ENCODE measurements at regions not wholly inside any gene's neighbourhood (a gene's known extent, or its start where the extent isn't known, plus 50 kb on each side); places are given as distances from the start of the nearest gene placed in this dataset.

GRCh38 chr11:33507356-33507755, 193.3 kb downstream of the C11orf91 start:
- H3K4me3 ChIP-seq (ENCODE audit: low read depth, low read length), result no peak overlapping the region
- DNase-seq (ENCODE audit: low read depth), result no peak
- no peak for TF ChIP-seq CTCF (conservative IDR thresholded peaks at IDR 0.05; ENCODE audit: low read depth, low read length)

- no peak for DNase-seq (ENCODE audit: low read depth)
- TF ChIP-seq CTCF (conservative IDR thresholded peaks at IDR 0.05; ENCODE audit: low read depth, low read length), result no peak
- no peak overlapping the region for H3K4me3 ChIP-seq (ENCODE audit: low read depth, low read length)
These were observed 195.5 kb downstream of the C11orf91 start for GRCh38 chr11:33505093-33505492.

- no peak overlapping the region for H3K4me3 ChIP-seq (ENCODE audit: low read depth, low read length)
- DNase-seq (ENCODE audit: low read depth), result no peak
- TF ChIP-seq CTCF (conservative IDR thresholded peaks at IDR 0.05; ENCODE audit: low read depth, low read length), result no peak
These were observed 199.7 kb downstream of the C11orf91 start for GRCh38 chr11:33500861-33501479.

- no peak overlapping the region for H3K4me3 ChIP-seq (ENCODE audit: low read depth, low read length)
- TF ChIP-seq CTCF (conservative IDR thresholded peaks at IDR 0.05; ENCODE audit: low read depth, low read length), result no peak
- DNase-seq (ENCODE audit: low read depth), result no peak
These were observed 200.3 kb downstream of the C11orf91 start for GRCh38 chr11:33500332-33500731.

- H3K4me3 ChIP-seq (ENCODE audit: low read depth, low read length), result no peak overlapping the region
- no peak for DNase-seq (ENCODE audit: low read depth)
- TF ChIP-seq CTCF (conservative IDR thresholded peaks at IDR 0.05; ENCODE audit: low read depth, low read length), result no peak
These were observed 208.0 kb downstream of the C11orf91 start for GRCh38 chr11:33492596-33492995.

GRCh38 chr11:33490842-33491370, 209.7 kb downstream of the C11orf91 start:
- no peak overlapping the region for H3K4me3 ChIP-seq (ENCODE audit: low read depth, low read length)
- no peak for TF ChIP-seq CTCF (conservative IDR thresholded peaks at IDR 0.05; ENCODE audit: low read depth, low read length)
- DNase-seq (ENCODE audit: low read depth), result no peak

GRCh38 chr11:33488971-33489370, 211.7 kb downstream of the C11orf91 start:
- TF ChIP-seq CTCF (conservative IDR thresholded peaks at IDR 0.05; ENCODE audit: low read depth, low read length), result no peak
- DNase-seq (ENCODE audit: low read depth), result no peak
- no peak overlapping the region for H3K4me3 ChIP-seq (ENCODE audit: low read depth, low read length)
